HepG2 (cell line): ENCODE measurements at regions not wholly inside any gene's neighbourhood (a gene's known extent, or its start where the extent isn't known, plus 50 kb on each side); places are given as distances from the start of the nearest gene placed in this dataset.

ENCODE experiments used
- ATAC-seq: fragments of 200-7000 bp; cut with Tn5 transposase; 3 replicates; pipeline ENCODE4 v1.9.1; 2020; ENCODE audit warnings: mild to moderate bottlenecking, moderate library complexity
- BruUV-seq: library from RNA; stranded (reverse); fragments of 400-500 nt; replicated peaks from 2 replicates; lab custom pipeline; 2021; lab: Mats Ljungman, UMichigan
- CTCF ChIA-PET: fragments of 300-600 bp; formaldehyde crosslinking; extraction: SDS; loops from one replicate; lab custom pipeline; 2021; ENCODE audit warnings: low total read pairs, inconsistent platforms, low intra/inter-chr PET ratio; lab: Yijun Ruan, JAX
- POLR2A ChIA-PET: fragments of 350-600 bp; sonication (Branson Sonifier 250); formaldehyde crosslinking; loops from one replicate; lab custom pipeline; 2020; ENCODE audit warnings: antibody characterized with exemption, inconsistent platforms; lab: Yijun Ruan, JAX
- DNase-seq: peaks from one replicate; pipeline ENCODE4 v3.0.0-alpha.2; 2015; ENCODE audit warnings: low spot score
- FAIRE-seq: peaks from 3 replicates; lab custom pipeline; 2011; peaks lifted over from hg19 to GRCh38; lab: Jason Lieb, UNC
- H2AFZ ChIP-seq: one replicate; pipeline ENCODE4 v1.6.1; 2011; ENCODE audit warnings: low read length, inconsistent platforms
- H3K27ac ChIP-seq: fragments of 300-600 bp; 3 replicates; pipeline ENCODE4 v1.8.0; 2011; ENCODE audit warnings: mixed run types, mild to moderate bottlenecking, mixed read lengths, low read length, inconsistent platforms; ENCODE audit not compliant: insufficient read depth; ENCODE audit errors: extremely low read length
- H3K27me3 ChIP-seq, 2 experiments: fragments of 200-600 bp in 1 of 2; 2 replicates in 1 of 2; 3 replicates in 1 of 2; pipeline versions ENCODE4 v1.6.0 to v1.8.0; 2011; ENCODE audit warnings: low read length in 2 of 2, mild to moderate bottlenecking in 2 of 2, moderate library complexity in 2 of 2, inconsistent platforms in 1 of 2; ENCODE audit not compliant: insufficient read depth in 2 of 2, control insufficient read depth in 1 of 2
- H3K36me3 ChIP-seq, 2 experiments: fragments of 200-600 bp in 1 of 2; replicated peaks in 1 of 2; 2 replicates in 1 of 2; 3 replicates in 1 of 2; pipeline versions ENCODE4 v1.5.1 to v1.8.0; 2011; ENCODE audit warnings: low read length in 2 of 2, inconsistent platforms in 1 of 2; ENCODE audit not compliant: insufficient read depth in 2 of 2, control insufficient read depth in 1 of 2
- H3K4me1 ChIP-seq: 2 replicates; pipeline ENCODE4 v1.5.1; 2012; ENCODE audit warnings: low read length, inconsistent platforms; ENCODE audit not compliant: insufficient read depth
- H3K4me2 ChIP-seq: 2 replicates; pipeline ENCODE4 v1.6.0; 2011; ENCODE audit warnings: low read depth, low read length, inconsistent platforms
- H3K4me3 ChIP-seq, 3 experiments: fragments of 200-600 bp in 1 of 3; sonication (generic), shearing (Covaris generic) in 1 of 3; replicated peaks in 1 of 3; 2 replicates each; pipeline ENCODE4 v1.5.1; 2011 to 2016; ENCODE audit warnings: low read length in 3 of 3, inconsistent platforms in 2 of 3, low read depth in 2 of 3, mild to moderate bottlenecking in 2 of 3, control low read depth in 1 of 3, mixed read lengths in 1 of 3; ENCODE audit not compliant: insufficient read depth in 1 of 3
- H3K79me2 ChIP-seq: one replicate; pipeline ENCODE4 v1.6.1; 2011; ENCODE audit warnings: low read length, inconsistent platforms; ENCODE audit not compliant: insufficient read depth
- H3K9ac ChIP-seq: 2 replicates; pipeline ENCODE4 v1.6.0; 2011; ENCODE audit warnings: mild to moderate bottlenecking, low read depth, low read length, inconsistent platforms; ENCODE audit not compliant: insufficient read depth
- H3K9me3 ChIP-seq: 2 replicates; pipeline ENCODE4 v1.5.1; 2012; ENCODE audit warnings: mild to moderate bottlenecking, low read length
- H4K20me1 ChIP-seq: 2 replicates; pipeline ENCODE4 v1.6.0; 2011; ENCODE audit warnings: inconsistent platforms, mild to moderate bottlenecking, low read length, moderate library complexity; ENCODE audit not compliant: insufficient read depth
- KAT7 ChIP-seq: IDR thresholded peaks from 2 replicates; pipeline ENCODE4 v1.6.1; 2018; ENCODE audit warnings: borderline replicate concordance, missing compliant biosample characterization
- KLF9 ChIP-seq: IDR thresholded peaks from 2 replicates; pipeline ENCODE4 v1.6.1; 2016; ENCODE audit warnings: low read depth
- ZBTB46 ChIP-seq: sonication (generic); formaldehyde crosslinking; IDR thresholded peaks from 2 replicates; pipeline ENCODE4 v1.4.0; 2020; ENCODE audit warnings: mild to moderate bottlenecking, missing genetic modification reagents, borderline replicate concordance
- ZNF263 ChIP-seq: sonication (generic); formaldehyde crosslinking; IDR thresholded peaks from 2 replicates; pipeline ENCODE4 v1.4.0; 2020; ENCODE audit warnings: missing genetic modification reagents
- WGBS: methylation state at CpG from one replicate; pipeline ENCODE4 v1.1.6; 2017; ENCODE audit warnings: low lambda C conversion rate; 5-methylcytosine and 5-hydroxymethylcytosine counted together
- in situ Hi-C: cut with HindIII; loops from 2 replicates; pipeline ENCODE4 v1.10.0; 2017; ENCODE audit warnings: low pct_unique_long_range_greater_than_20kb; ENCODE audit not compliant: extremely low pct_ligation_motif_present
- intact Hi-C: fragments of 100-400 bp; cut with micrococcal nuclease; formaldehyde crosslinking; loops from one replicate; pipeline ENCODE4 v1.10.0; 2022; ENCODE audit not compliant: unreplicated experiment
- TF ChIP-seq, protein P1 (sequence below): sonication (generic); formaldehyde crosslinking; IDR thresholded peaks from 2 replicates; pipeline ENCODE4 v1.5.0; 2020; ENCODE audit warnings: mild to moderate bottlenecking, missing genetic modification reagents, borderline replicate concordance
- TF ChIP-seq, protein P2 (sequence below): sonication (generic); formaldehyde crosslinking; IDR thresholded peaks from 2 replicates; pipeline ENCODE4 v1.5.1; 2020; ENCODE audit warnings: missing genetic modification reagents, mild to moderate bottlenecking, borderline replicate concordance

DNA sequence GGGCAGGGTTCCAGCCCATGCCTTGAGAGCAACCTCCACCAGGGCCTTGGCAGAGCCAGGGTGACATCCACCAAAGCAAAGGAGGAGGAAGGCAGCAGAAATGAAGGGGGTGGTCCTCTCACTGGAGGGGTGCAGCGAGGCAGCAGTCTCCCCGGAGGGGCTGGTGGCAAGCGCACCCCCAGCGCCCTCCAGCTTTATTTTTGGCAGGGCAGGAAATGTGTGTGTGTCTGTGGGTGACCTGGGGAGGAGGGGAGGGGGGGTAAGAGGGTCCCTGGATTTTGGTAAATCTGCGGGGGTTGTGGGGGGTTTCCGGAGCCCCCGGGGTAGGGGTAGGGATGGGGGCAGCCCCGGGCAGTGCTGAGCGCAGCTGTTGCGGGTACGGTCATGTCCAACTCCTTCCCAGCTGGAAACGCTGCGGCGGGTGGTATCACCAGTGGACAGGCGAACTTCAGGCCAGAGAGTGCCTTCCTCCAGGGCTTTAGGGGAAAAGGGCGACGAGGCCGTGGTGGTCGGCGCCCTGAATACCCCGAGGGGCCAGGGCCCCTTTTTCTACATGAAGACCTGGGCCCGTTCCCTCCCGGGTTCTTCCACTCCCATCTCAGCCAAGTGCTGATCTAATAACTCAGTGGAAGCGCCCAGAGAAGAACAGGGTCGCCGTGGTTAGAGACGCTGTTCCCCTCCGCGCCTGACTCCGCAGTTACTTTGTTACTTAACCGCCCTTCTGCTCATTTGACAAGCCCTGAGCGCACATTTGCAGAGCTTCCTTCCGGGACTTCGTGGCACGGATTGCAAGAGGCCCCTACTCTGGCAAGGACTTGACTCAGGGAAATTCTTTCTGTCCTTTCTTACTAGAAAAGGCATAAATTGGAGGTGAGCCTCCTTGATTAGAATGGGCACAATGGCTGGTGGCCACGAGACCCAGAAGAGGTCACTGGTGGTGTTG lies 55.2 kb downstream of the FOS start:
- H3K4me3 ChIP-seq, result no peak overlapping the region
- no peaks in the 10 kb centered on the region for H3K36me3 ChIP-seq
- ChIA-PET POLR2A (no interaction called here), CTCF (no interaction called here)
- WGBS, result 50% methylated on average over 18 of the region's 36 CpGs
- FAIRE-seq, result no peak
- BruUV-seq, result no TSS peak
- ATAC-seq, result no peak
- intact Hi-C loops, result no loop called here
- H3K9me3 ChIP-seq, result no peaks in the 10 kb centered on the region
- no peak overlapping the region for H3K9ac ChIP-seq
- DNase-seq, result no peak
- H3K27me3 ChIP-seq, result no peaks in the 10 kb centered on the region; a peak in 1 of 5 replicates
- H2AFZ ChIP-seq, result no peak overlapping the region
- in situ Hi-C loops, result no loop called here
- H3K79me2 ChIP-seq, result no peaks in the 10 kb centered on the region
- 0 out of 2 replicates have a peak overlapping the region, but pooled peaks have one; percentile 24 for H3K4me2 ChIP-seq
- H4K20me1 ChIP-seq, result no peaks in the 10 kb centered on the region
- H3K27ac ChIP-seq, result no peak overlapping the region
- peaks cover 28% of the 10 kb centered on the region for H3K4me1 ChIP-seq
- TF ChIP-seq, protein P1, sequence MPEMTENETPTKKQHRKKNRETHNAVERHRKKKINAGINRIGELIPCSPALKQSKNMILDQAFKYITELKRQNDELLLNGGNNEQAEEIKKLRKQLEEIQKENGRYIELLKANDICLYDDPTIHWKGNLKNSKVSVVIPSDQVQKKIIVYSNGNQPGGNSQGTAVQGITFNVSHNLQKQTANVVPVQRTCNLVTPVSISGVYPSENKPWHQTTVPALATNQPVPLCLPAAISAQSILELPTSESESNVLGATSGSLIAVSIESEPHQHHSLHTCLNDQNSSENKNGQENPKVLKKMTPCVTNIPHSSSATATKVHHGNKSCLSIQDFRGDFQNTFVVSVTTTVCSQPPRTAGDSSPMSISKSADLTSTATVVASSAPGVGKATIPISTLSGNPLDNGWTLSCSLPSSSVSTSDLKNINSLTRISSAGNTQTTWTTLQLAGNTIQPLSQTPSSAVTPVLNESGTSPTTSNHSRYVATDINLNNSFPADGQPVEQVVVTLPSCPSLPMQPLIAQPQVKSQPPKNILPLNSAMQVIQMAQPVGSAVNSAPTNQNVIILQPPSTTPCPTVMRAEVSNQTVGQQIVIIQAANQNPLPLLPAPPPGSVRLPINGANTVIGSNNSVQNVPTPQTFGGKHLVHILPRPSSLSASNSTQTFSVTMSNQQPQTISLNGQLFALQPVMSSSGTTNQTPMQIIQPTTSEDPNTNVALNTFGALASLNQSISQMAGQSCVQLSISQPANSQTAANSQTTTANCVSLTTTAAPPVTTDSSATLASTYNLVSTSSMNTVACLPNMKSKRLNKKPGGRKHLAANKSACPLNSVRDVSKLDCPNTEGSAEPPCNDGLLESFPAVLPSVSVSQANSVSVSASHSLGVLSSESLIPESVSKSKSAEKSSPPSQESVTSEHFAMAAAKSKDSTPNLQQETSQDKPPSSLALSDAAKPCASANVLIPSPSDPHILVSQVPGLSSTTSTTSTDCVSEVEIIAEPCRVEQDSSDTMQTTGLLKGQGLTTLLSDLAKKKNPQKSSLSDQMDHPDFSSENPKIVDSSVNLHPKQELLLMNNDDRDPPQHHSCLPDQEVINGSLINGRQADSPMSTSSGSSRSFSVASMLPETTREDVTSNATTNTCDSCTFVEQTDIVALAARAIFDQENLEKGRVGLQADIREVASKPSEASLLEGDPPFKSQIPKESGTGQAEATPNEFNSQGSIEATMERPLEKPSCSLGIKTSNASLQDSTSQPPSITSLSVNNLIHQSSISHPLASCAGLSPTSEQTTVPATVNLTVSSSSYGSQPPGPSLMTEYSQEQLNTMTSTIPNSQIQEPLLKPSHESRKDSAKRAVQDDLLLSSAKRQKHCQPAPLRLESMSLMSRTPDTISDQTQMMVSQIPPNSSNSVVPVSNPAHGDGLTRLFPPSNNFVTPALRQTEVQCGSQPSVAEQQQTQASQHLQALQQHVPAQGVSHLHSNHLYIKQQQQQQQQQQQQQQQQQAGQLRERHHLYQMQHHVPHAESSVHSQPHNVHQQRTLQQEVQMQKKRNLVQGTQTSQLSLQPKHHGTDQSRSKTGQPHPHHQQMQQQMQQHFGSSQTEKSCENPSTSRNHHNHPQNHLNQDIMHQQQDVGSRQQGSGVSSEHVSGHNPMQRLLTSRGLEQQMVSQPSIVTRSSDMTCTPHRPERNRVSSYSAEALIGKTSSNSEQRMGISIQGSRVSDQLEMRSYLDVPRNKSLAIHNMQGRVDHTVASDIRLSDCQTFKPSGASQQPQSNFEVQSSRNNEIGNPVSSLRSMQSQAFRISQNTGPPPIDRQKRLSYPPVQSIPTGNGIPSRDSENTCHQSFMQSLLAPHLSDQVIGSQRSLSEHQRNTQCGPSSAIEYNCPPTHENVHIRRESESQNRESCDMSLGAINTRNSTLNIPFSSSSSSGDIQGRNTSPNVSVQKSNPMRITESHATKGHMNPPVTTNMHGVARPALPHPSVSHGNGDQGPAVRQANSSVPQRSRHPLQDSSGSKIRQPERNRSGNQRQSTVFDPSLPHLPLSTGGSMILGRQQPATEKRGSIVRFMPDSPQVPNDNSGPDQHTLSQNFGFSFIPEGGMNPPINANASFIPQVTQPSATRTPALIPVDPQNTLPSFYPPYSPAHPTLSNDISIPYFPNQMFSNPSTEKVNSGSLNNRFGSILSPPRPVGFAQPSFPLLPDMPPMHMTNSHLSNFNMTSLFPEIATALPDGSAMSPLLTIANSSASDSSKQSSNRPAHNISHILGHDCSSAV (CRISPR knock-in tag), result no peak
- TF ChIP-seq ZNF263 (CRISPR knock-in tag) (no peak), KLF9 (CRISPR knock-in tag) (no peak), ZBTB46 (no peak), KAT7 (CRISPR knock-in tag) (no peak)
- TF ChIP-seq, protein P2, sequence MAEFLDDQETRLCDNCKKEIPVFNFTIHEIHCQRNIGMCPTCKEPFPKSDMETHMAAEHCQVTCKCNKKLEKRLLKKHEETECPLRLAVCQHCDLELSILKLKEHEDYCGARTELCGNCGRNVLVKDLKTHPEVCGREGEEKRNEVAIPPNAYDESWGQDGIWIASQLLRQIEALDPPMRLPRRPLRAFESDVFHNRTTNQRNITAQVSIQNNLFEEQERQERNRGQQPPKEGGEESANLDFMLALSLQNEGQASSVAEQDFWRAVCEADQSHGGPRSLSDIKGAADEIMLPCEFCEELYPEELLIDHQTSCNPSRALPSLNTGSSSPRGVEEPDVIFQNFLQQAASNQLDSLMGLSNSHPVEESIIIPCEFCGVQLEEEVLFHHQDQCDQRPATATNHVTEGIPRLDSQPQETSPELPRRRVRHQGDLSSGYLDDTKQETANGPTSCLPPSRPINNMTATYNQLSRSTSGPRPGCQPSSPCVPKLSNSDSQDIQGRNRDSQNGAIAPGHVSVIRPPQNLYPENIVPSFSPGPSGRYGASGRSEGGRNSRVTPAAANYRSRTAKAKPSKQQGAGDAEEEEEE, result no peak
